CD4-positive, alpha-beta T cell treated with Interleukin-6 for 4 hours (primary cell): ENCODE measurements at regions not wholly inside any gene's neighbourhood (a gene's known extent, or its start where the extent isn't known, plus 50 kb on each side); places are given as distances from the start of the nearest gene placed in this dataset.

Source experiments
- DNase-seq: peaks from one replicate; pipeline ENCODE4 v3.0.0-alpha.2; 2020; ENCODE audit warnings: mixed read lengths

GRCh38 chr14:48983351-48983888 is 602.8 kb downstream of the RPS29 start:
- no peak for DNase-seq

GRCh38 chr14:48974994-48975393 is 611.2 kb downstream of the RPS29 start:
- DNase-seq = no peak

- DNase-seq = no peak
Measured at GRCh38 chr14:48973151-48973550, 613.0 kb downstream of the RPS29 start.

- DNase-seq = no peak
Measured at GRCh38 chr14:48970943-48971342, 615.2 kb downstream of the RPS29 start.

GRCh38 chr14:48967419-48967818 is 618.8 kb downstream of the RPS29 start:
- no peak for DNase-seq

- no peak for DNase-seq
Measured at GRCh38 chr14:48963231-48963790, 622.9 kb downstream of the RPS29 start.

- no peak for DNase-seq
Measured at GRCh38 chr14:48957486-48957885, 628.7 kb downstream of the RPS29 start.

- DNase-seq = no peak
Measured at GRCh38 chr14:48955857-48956256, 630.3 kb downstream of the RPS29 start.

GRCh38 chr14:48954446-48954845 is 631.7 kb downstream of the RPS29 start:
- no peak for DNase-seq

- no peak for DNase-seq
Measured at GRCh38 chr14:48944809-48945208, 641.4 kb downstream of the RPS29 start.

GRCh38 chr14:48943913-48944312 is 642.3 kb downstream of the RPS29 start:
- DNase-seq = no peak

GRCh38 chr14:48937541-48938195 is 648.5 kb downstream of the RPS29 start:
- DNase-seq = no peak

GRCh38 chr14:48936849-48937248 is 649.3 kb downstream of the RPS29 start:
- no peak for DNase-seq

- no peak for DNase-seq
Measured at GRCh38 chr14:48936362-48936761, 649.8 kb downstream of the RPS29 start.

GRCh38 chr14:48925184-48925583 is 661.0 kb downstream of the RPS29 start:
- DNase-seq = no peak

GRCh38 chr14:48914921-48915320 is 671.3 kb downstream of the RPS29 start:
- no peak for DNase-seq

- no peak for DNase-seq
Measured at GRCh38 chr14:48914382-48914781, 671.8 kb downstream of the RPS29 start.

- DNase-seq = no peak
Measured at GRCh38 chr14:48900565-48900964, 685.6 kb downstream of the RPS29 start.

- DNase-seq = no peak
Measured at GRCh38 chr14:48890333-48890732, 695.8 kb downstream of the RPS29 start.

GRCh38 chr14:48876806-48877340 is 709.3 kb downstream of the RPS29 start:
- DNase-seq = no peak

- no peak for DNase-seq
Measured at GRCh38 chr14:48874711-48875110, 711.5 kb downstream of the RPS29 start.

- DNase-seq = no peak
Measured at GRCh38 chr14:48857366-48857765, 728.8 kb downstream of the RPS29 start.

- DNase-seq = no peak
Measured at GRCh38 chr14:48853159-48853558, 733.0 kb downstream of the RPS29 start.

GRCh38 chr14:48849741-48850322 is 736.3 kb downstream of the RPS29 start:
- DNase-seq = no peak
